Right lobe of liver (tissue), 6 donors: ENCODE measurements at regions not wholly inside any gene's neighbourhood (a gene's known extent, or its start where the extent isn't known, plus 50 kb on each side); places are given as distances from the start of the nearest gene placed in this dataset.

Experiments
- ATAC-seq, 4 donors: fragments of 200-7000 bp; cut with Tn5 transposase; one replicate each; pipeline ENCODE4 v1.9.1; 2020; ENCODE audit warnings: mild to moderate bottlenecking in 4 of 4, moderate library complexity in 4 of 4
- DNase-seq, 3 donors: peaks; one replicate each; pipeline ENCODE4 v3.0.0-alpha.2; 2020
- H3K27ac ChIP-seq, 3 donors: fragments of 200-600 bp; one replicate each; pipeline ENCODE4 v1.8.0; 2022
- H3K27me3 ChIP-seq, 2 donors: fragments of 200-600 bp; one replicate each; pipeline ENCODE4 v1.8.0; 2022
- H3K36me3 ChIP-seq, 4 donors: fragments of 200-600 bp; sonication (generic) in 1 of 4; one replicate each; pipeline versions ENCODE4 v1.5.1 to v1.8.0; 2017 to 2022; ENCODE audit warnings: control low read depth in 1 of 4
- H3K4me1 ChIP-seq, 4 donors: fragments of 200-600 bp; sonication (generic) in 1 of 4; one replicate each; pipeline versions ENCODE4 v1.5.1 to v1.8.0; 2017 to 2022; ENCODE audit warnings: control low read depth in 1 of 4
- H3K4me3 ChIP-seq, 3 donors: fragments of 200-600 bp; one replicate each; pipeline ENCODE4 v1.8.0; 2022
- H3K9me3 ChIP-seq, 4 donors: fragments of 200-600 bp; sonication (generic) in 1 of 4; one replicate each; pipeline versions ENCODE4 v1.5.1 to v1.8.0; 2017 to 2022; ENCODE audit warnings: control low read depth in 1 of 4
- CTCF ChIP-seq, 4 donors: fragments of 200-600 bp in 3 of 4; fragments of 450-650 bp in 1 of 4; IDR thresholded peaks; one replicate each; pipeline versions ENCODE4 v1.5.1 to v1.8.0; 2016 to 2022; ENCODE audit warnings: antibody characterized with exemption in 4 of 4, mild to moderate bottlenecking in 2 of 4
- POLR2A ChIP-seq: fragments of 450-650 bp; IDR thresholded peaks from one replicate; pipeline ENCODE4 v1.6.1; 2017; ENCODE audit warnings: antibody characterized with exemption, mild to moderate bottlenecking
- WGBS: methylation state at CpG from one replicate; pipeline ENCODE4 v1.1.6; 2018; ENCODE audit warnings: low coverage, low lambda C conversion rate; ENCODE audit not compliant: insufficient coverage; ENCODE audit errors: missing lambda C conversion rate; 5-methylcytosine and 5-hydroxymethylcytosine counted together
- intact Hi-C, 2 donors: fragments of 100-400 bp; cut with DNase I; formaldehyde crosslinking; loops; one replicate each; pipeline versions ENCODE4 v1.11.2 to v1.14.1; 2022
- donor health status: DM: no; HTN: yes; CAD: no.
- donor health status: DM: no; HTN: no; CAD: no.
- donor health status: DM: no; HTN: no; CAD: no.
- donor health status: DM: no; HTN: yes; CAD: no.
- donor health status: DM: no; HTN: yes; CAD: no.

- Histone ChIP-seq H3K27me3 (no peaks in the 10 kb centered on the region), H3K9me3 (no peaks in the 10 kb centered on the region), H3K36me3 (no peaks in the 10 kb centered on the region), H3K4me3 (no peak overlapping the region), H3K4me1 (no peaks in the 10 kb centered on the region), H3K27ac (no peak overlapping the region)
- TF ChIP-seq CTCF (IDR thresholded peaks at IDR 0.05) (no peak), POLR2A (no peak)
- ATAC-seq (no peak), DNase-seq (no peak)
- intact Hi-C loops: no loop called here
- WGBS: 54% methylated on average over 5 of the region's 7 CpGs
Measured at GRCh38 chr14:65226824-65227604, 124.7 kb upstream of the MAX start.

GRCh38 chr14:65228436-65228835 lies 126.1 kb upstream of the MAX start:
- H3K4me1 ChIP-seq: no peaks in the 10 kb centered on the region
- no peaks in the 10 kb centered on the region for H3K36me3 ChIP-seq
- intact Hi-C loops: no loop called here
- ATAC-seq (no peak), DNase-seq (no peak)
- TF ChIP-seq CTCF (IDR thresholded peaks at IDR 0.05): no peak
- no peak for TF ChIP-seq POLR2A
- H3K9me3 ChIP-seq: no peaks in the 10 kb centered on the region
- no peak overlapping the region for H3K27ac ChIP-seq
- WGBS: no CpG with 5 or more reads among the region's 2 CpGs
- H3K4me3 ChIP-seq: no peak overlapping the region
- no peaks in the 10 kb centered on the region for H3K27me3 ChIP-seq

GRCh38 chr14:65228956-65229747 lies 126.8 kb upstream of the MAX start:
- ATAC-seq (no peak), DNase-seq (no peak)
- WGBS: 64% methylated on average over 8 of the region's 8 CpGs
- Histone ChIP-seq H3K27ac (peak overlapping the region; percentile 8 to 60 (median 50)), H3K4me1 (no peaks in the 10 kb centered on the region), H3K4me3 (peak overlapping the region; percentile 26 to 51 (median 45)), H3K36me3 (no peaks in the 10 kb centered on the region), H3K27me3 (no peaks in the 10 kb centered on the region), H3K9me3 (no peaks in the 10 kb centered on the region)
- intact Hi-C loops: no loop called here
- no peak for TF ChIP-seq CTCF (IDR thresholded peaks at IDR 0.05)
- no peak for TF ChIP-seq POLR2A

GRCh38 chr14:65229748-65230728 lies 127.7 kb upstream of the MAX start:
- peak overlapping the region; percentile 26 to 51 (median 45) for H3K4me3 ChIP-seq
- TF ChIP-seq CTCF (IDR thresholded peaks at IDR 0.05): no peak
- TF ChIP-seq POLR2A: no peak
- H3K27ac ChIP-seq: peak overlapping the region; percentile 8 to 60 (median 50)
- H3K27me3 ChIP-seq: no peaks in the 10 kb centered on the region
- no peaks in the 10 kb centered on the region for H3K4me1 ChIP-seq
- no peaks in the 10 kb centered on the region for H3K36me3 ChIP-seq
- peak; percentile 83 to 88 (median 84) for ATAC-seq
- 32% methylated on average over 22 of the region's 28 CpGs for WGBS
- intact Hi-C loops: no loop called here
- peak; percentile 46 to 58 (median 53) for DNase-seq
- H3K9me3 ChIP-seq: no peaks in the 10 kb centered on the region
